Lower lobe of right lung (tissue), 2 donors: ENCODE measurements at regions not wholly inside any gene's neighbourhood (a gene's known extent, or its start where the extent isn't known, plus 50 kb on each side); places are given as distances from the start of the nearest gene placed in this dataset.

Experiments used
- ATAC-seq, 2 donors: fragments of 200-7000 bp; cut with Tn5 transposase; one replicate each; pipeline ENCODE4 v1.9.1; 2020 to 2022; ENCODE audit warnings: mild to moderate bottlenecking in 2 of 2, moderate library complexity in 2 of 2
- DNase-seq: peaks from one replicate; pipeline ENCODE4 v3.0.0-alpha.2; 2020
- H3K27ac ChIP-seq: fragments of 200-600 bp; one replicate; pipeline ENCODE4 v1.8.0; 2022
- H3K27me3 ChIP-seq: fragments of 200-600 bp; one replicate; pipeline ENCODE4 v1.8.0; 2022; ENCODE audit warnings: low read depth
- H3K36me3 ChIP-seq: fragments of 200-600 bp; one replicate; pipeline ENCODE4 v1.8.0; 2022; ENCODE audit warnings: mild to moderate bottlenecking
- H3K4me1 ChIP-seq: fragments of 200-600 bp; one replicate; pipeline ENCODE4 v1.8.0; 2022
- H3K4me3 ChIP-seq: fragments of 200-600 bp; one replicate; pipeline ENCODE4 v1.8.0; 2022; ENCODE audit warnings: mild to moderate bottlenecking
- H3K9me3 ChIP-seq: fragments of 200-600 bp; one replicate; pipeline ENCODE4 v1.8.0; 2022
- intact Hi-C: fragments of 100-400 bp; cut with DNase I; formaldehyde crosslinking; loops from one replicate; pipeline ENCODE4 v1.11.0; 2022
- TF ChIP-seq, protein P1 (sequence below): fragments of 200-600 bp; IDR thresholded peaks from one replicate; pipeline ENCODE4 v1.8.0; 2022; ENCODE audit warnings: antibody characterized with exemption, mild to moderate bottlenecking
- donor health status: DM: no; HTN: yes; CAD: no; lungs with severe emphysema.

DNA sequence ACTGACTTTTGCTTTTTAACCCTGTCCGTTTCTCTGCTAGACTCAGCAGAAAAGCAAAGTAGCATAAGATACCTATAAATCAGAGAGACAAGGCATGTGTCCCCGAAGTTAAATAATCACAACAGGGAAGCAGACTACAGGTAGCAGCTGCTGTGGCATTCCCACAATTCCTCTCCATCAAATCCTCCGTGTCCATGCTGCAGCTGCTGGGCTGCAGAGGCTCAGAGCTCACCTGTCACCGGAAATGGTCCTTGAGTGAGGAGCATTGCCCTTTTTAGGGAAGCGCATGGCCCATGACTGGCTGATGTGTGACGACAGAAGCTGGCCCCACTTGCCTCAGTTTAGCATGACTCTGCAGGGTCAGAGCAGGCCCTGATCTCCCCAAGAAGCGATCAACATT is 125.0 kb downstream of the MSX2 start:
- no peak for DNase-seq

GRCh38 chr5:174844971-174845370 is 120.6 kb downstream of the MSX2 start:
- H3K9me3 ChIP-seq = no peaks in the 10 kb centered on the region
- intact Hi-C loops = no loop called here
- H3K27me3 ChIP-seq = peaks cover 5% of the 10 kb centered on the region
- no peak overlapping the region for H3K27ac ChIP-seq
- ATAC-seq (peak in 1 of 2 donors; percentile 24), DNase-seq (no peak)
- no peaks in the 10 kb centered on the region for H3K4me1 ChIP-seq
- TF ChIP-seq, protein P1, sequence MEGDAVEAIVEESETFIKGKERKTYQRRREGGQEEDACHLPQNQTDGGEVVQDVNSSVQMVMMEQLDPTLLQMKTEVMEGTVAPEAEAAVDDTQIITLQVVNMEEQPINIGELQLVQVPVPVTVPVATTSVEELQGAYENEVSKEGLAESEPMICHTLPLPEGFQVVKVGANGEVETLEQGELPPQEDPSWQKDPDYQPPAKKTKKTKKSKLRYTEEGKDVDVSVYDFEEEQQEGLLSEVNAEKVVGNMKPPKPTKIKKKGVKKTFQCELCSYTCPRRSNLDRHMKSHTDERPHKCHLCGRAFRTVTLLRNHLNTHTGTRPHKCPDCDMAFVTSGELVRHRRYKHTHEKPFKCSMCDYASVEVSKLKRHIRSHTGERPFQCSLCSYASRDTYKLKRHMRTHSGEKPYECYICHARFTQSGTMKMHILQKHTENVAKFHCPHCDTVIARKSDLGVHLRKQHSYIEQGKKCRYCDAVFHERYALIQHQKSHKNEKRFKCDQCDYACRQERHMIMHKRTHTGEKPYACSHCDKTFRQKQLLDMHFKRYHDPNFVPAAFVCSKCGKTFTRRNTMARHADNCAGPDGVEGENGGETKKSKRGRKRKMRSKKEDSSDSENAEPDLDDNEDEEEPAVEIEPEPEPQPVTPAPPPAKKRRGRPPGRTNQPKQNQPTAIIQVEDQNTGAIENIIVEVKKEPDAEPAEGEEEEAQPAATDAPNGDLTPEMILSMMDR = no peak
- no peaks in the 10 kb centered on the region for H3K36me3 ChIP-seq
- no peak overlapping the region for H3K4me3 ChIP-seq

More for the DNA sequence above, 125.0 kb downstream of the MSX2 start:
- no peak overlapping the region for H3K27ac ChIP-seq
- H3K36me3 ChIP-seq = no peaks in the 10 kb centered on the region
- H3K27me3 ChIP-seq = no peaks in the 10 kb centered on the region
- no peaks in the 10 kb centered on the region for H3K4me1 ChIP-seq
- no peak for ATAC-seq
- H3K4me3 ChIP-seq = no peak overlapping the region
- no peaks in the 10 kb centered on the region for H3K9me3 ChIP-seq
- TF ChIP-seq, protein P1 = no peak
- intact Hi-C loops = no loop called here

- no peaks in the 10 kb centered on the region for H3K36me3 ChIP-seq
- no peak overlapping the region for H3K27ac ChIP-seq
- peaks cover 5% of the 10 kb centered on the region for H3K27me3 ChIP-seq
- ATAC-seq (peak in 1 of 2 donors; percentile 43), DNase-seq (no peak)
- H3K4me3 ChIP-seq = no peak overlapping the region
- intact Hi-C loops = no loop called here
- H3K9me3 ChIP-seq = no peaks in the 10 kb centered on the region
- no peaks in the 10 kb centered on the region for H3K4me1 ChIP-seq
- TF ChIP-seq, protein P1 = no peak
Observed at GRCh38 chr5:174843263-174844250, 119.2 kb downstream of the MSX2 start.

DNA sequence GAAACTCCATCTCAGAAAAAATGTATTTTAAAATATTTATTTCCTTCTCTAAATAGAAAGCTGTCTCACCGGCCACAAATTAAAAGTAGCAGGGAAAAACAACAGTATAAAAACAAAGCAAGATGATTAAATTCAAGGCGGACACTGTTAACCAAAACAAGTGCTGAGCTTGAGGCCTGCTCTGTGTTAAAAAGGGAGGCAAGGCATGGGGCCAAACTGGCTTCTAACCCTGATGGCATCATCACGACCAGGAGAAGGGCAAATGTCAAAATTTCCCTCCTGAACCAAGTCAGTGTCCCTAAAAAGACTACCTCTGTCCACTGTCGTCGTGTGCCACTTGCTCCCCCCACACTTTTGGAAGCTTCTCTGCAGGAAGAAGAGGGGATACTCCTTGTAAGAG is 116.1 kb downstream of the MSX2 start:
- H3K9me3 ChIP-seq = no peaks in the 10 kb centered on the region
- TF ChIP-seq, protein P1 = no peak
- intact Hi-C loops = no loop called here
- no peak overlapping the region for H3K4me3 ChIP-seq
- ATAC-seq = no peak
- peaks cover 5% of the 10 kb centered on the region for H3K27me3 ChIP-seq
- DNase-seq = no peak
- H3K4me1 ChIP-seq = no peaks in the 10 kb centered on the region
- no peak overlapping the region for H3K27ac ChIP-seq
- no peaks in the 10 kb centered on the region for H3K36me3 ChIP-seq

DNA sequence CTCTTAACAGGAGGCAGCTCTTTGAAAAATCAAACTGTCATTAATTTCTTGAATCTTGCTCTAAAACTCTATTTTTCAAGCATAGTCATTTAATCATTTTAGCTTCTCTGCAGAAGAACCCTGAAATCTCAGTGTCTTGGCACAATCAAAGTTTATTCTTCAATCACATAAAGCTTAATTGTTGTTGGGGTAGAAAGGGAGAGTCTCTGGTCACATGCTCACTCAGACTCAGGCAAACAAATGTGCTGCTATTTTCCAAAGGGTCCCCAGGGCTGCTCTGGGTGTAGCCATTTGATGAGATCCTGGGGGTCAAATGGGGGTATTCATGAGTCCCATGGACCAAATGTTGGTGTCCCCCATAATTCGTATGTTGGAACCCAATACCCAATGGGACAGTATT is 114.8 kb downstream of the MSX2 start:
- Histone ChIP-seq H3K27me3 (peaks cover 5% of the 10 kb centered on the region), H3K36me3 (no peaks in the 10 kb centered on the region), H3K27ac (no peak overlapping the region), H3K9me3 (no peaks in the 10 kb centered on the region), H3K4me1 (no peaks in the 10 kb centered on the region), H3K4me3 (no peak overlapping the region)
- intact Hi-C loops = no loop called here
- TF ChIP-seq, protein P1 = no peak
- ATAC-seq (no peak), DNase-seq (no peak)
